GM19324 (cell line): ENCODE measurements at regions not wholly inside any gene's neighbourhood (a gene's known extent, or its start where the extent isn't known, plus 50 kb on each side); places are given as distances from the start of the nearest gene placed in this dataset.

ENCODE experiments used
- ATAC-seq: cut with Tn5 transposase; IDR thresholded peaks from one replicate; pipeline ENCODE4 v1.9.1; 2021; ENCODE audit warnings: mild to moderate bottlenecking, moderate library complexity; ENCODE audit not compliant: unreplicated experiment, low FRiP score

DNA sequence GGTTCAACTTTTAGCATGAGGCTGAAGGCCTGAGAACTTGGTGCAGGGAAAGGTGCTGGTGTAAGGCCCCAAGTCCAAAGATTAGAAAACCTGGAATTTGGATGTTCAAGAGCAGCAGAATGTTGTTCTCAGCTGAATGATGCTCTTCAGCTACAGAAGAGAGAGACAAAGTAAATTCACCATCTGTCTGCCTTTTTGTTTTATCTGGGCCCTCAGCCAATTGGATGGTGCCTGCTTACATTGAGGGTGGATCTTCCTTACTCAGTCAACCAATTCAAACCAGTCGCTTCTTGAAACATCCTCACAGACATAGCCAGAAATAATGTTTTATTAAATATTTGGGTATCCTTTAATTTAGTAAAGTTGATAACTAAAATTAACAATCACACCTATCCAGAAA is 748.2 kb upstream of the ADAMTS5 start:
- ATAC-seq: no peak

DNA sequence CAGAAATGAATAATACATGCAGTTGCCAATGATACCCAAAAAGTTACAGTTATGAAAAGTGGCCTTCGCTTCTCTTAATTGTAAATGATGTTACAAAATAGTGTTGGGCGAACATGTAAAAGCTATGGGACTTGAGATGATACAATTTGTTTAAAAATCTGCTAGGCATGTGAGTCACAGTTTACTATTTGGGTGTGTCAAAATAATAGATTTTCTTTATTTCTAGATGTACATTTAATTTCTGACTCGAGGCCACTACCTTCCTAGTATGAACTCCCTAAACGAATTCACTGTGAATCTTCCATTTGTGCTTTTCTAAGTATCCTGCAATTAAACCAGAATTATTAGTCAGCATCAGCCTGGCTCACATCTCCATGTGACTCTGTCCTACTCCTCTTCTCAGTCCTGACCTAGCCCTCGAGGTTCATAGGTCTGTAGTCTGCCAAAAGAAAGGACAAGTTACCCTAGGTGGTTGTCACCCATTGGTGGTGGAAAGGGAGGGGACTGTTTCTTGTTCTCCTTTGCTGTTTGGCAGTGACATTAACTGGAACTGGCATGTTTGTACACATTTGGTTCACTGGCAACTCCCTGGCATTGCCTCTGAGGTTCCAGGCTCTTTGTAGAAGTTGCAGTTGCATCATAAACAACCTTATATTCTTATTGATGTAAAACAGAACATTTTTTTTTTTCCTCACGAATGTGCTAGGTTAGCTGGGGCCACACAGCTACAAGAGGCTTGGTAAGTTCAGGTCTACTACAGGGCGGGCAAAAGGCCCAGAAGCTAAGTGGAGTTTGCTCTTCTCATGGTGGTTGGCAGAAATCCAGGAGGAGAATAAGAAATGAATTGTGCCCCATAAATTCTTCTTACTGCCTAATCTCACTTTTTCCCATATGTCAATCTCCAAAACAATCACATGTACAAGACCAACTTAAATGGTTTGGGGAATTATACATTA is 746.5 kb upstream of the ADAMTS5 start:
- no peak for ATAC-seq

DNA sequence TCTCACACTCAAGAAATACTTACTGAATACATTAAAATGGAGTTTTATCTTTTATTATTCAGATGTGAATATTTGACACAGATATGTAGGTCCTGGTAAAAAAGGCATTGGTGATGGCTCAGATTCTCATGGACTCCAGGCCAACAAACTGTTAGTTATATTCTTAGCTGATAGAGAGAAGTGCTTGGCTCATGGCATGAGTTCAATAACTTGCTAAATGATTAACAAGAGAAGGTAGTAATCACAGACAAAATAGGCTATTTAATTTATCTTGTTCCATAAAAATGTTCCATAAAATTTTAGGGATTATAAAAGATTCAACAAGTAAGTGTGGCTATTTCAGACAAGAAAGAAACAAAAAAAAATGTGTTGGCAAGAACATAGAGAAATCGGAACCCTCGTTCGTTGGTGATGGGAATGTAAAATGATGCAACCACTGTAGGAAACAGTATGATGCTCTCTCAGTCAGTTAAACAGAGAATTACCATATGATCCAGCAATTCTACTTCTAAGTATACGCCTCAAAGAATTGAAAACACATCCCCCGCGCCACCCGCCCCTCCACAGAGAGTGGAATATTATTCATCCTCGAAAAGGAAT is 737.8 kb upstream of the ADAMTS5 start:
- no peak for ATAC-seq

DNA sequence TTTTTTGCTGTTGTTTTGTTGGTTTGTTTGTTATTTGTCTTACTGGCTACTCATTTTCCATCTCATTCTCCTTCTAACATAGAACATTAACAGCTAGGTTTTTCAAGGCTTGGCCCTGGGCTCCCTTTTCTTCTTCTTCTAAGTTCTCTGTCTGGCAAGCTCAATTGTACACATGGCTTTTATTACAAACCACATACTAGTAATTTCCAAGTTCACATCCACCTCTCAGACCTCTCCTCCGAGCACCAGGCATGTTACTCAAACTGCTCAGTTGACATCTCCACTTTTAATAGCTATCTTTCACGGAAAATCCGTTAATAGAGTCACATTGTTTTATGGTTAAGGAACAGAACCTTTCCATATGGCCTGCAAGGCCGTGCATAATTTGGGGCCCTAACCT is 736.9 kb upstream of the ADAMTS5 start:
- no peak for ATAC-seq

DNA sequence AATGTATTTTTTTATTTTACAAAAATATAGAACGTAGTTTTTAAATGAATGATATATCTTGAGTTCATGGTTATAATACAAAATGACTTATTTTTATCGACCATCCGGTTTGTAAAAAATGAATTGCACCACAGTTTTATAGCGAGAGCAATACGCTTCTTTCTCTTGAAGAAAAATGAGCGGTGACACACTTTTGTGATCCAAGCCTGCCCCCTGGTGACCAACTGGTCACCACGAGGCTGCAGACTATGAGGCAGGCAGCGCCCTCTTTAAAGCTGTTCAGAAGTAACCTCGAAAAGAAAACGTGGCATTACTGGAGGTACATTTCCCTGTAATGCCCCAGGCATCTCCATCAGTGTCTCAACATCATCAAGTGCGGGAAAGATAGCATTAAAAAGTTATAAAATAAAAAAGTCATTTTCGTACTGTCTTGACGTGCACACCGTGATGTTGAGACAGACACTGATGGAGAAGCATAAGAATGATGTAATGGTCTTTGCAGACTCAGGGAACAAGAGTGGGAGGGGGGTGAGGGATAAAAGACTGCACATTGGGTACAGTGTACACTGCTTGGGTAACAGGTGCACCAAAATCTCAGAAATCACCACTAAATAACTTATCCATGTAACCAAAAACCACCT is 734.2 kb upstream of the ADAMTS5 start:
- ATAC-seq: no peak

DNA sequence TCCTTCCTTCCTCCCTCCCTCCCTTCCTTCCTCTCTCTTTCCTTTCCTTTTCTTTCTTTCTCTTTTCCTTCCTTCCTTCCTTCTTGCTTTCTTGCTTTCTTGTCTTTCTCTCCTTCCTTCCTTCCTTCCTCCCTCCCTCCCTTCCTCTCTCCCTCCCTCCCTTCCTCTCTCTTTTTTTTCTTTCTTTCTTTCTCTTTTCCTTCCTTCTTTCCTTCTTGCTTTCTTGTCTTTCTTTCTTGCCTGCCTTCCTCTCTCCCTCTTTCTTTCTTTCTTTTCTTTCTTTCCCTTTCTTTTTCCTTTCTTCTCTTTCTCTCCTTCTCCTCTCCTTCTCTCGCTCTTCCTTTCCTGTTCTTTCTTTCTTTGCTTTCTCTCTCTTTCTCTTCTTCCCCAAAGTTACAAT is 728.4 kb upstream of the ADAMTS5 start:
- no peak for ATAC-seq

DNA sequence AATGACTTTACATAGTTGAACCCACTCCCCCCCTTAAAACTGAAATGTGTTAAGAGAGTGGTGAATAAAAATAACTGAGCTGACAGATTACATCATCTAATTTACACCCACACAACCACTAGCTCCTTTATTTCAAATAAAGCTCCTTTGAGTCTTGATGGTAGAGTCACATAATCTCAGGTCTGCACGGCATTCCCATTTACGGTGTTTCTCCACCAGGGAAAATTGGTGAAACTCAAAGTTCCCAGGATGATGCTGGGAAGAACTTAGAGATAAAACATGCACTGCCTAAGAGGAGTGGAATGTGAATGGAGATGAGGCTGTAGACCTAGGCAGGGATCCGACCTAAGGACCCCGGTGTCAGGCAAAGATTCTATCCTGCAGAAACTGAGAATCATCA is 727.8 kb upstream of the ADAMTS5 start:
- ATAC-seq: no peak

DNA sequence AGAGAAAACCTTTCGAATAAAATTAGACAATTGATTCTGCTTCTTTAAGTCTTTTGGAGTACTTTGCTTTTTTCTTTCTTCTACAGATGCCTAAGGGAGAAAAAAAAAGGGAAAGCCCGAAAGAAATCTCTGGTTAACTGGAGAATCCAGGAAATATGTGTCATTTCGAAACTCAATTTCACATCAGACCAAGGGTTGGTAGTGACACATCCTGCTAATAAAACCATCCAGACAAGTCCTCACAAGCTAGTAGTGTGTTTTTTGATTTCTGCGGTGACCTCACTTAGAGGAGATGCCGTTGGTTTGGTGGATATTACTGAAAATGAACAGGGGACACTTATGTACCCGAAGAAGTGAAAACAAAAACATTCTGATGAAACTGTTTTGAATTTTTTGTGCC is 726.5 kb upstream of the ADAMTS5 start:
- ATAC-seq: no peak

DNA sequence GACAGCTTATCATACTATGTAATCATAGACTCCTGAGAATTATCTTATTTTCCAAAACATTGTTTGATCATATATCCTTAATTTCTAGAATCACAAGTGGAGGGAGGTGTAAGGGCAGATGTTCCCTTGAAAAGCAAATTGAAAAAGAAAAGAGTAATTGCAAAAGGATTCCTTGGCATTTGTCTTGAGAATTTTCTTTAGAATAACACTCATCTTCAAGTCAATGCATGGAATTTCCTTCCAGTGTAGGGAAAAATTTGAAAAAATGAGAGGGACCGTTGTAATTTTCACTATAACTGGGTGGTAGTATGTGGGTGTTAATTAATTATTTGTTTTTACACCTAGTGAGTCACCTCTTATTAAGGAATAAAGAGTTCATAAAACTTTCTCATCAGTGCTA is 724.6 kb upstream of the ADAMTS5 start:
- no peak for ATAC-seq

DNA sequence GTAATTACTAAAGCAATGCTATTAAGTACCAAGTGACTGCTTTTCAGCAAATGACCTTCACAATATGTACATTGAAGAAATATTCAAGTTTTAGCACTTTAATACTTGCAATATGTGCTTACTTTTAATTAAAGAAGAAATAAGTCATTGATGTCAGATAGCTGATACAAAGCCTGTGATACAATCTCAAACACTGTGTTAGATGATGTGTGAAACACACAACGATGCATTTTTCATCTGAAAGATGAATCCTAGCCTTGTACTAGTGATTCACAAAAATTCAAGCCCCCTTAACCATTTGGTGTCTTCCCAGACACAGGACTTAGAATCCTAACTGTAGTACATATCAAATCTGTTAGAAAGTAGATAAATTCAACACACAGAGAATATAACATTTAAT is 724.1 kb upstream of the ADAMTS5 start:
- no peak for ATAC-seq

DNA sequence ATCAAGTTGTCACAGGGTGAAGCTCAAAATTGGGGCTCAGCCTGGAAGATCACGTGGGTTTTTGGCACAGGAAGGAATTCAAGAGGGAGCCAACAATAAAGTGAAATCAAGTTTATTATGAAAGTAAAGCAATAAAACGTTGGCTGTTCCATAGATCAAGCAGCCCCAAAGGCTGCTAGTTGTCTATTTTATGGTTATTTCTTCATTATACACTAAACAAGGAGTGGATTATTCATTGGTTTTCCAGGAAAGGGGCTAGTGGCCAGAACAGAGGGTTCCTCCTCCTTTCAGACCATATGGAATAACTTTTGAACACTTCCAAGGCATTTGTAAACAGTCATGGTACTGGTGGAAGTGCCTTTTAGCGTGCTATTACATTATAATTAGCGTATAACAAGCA is 723.5 kb upstream of the ADAMTS5 start:
- no peak for ATAC-seq

DNA sequence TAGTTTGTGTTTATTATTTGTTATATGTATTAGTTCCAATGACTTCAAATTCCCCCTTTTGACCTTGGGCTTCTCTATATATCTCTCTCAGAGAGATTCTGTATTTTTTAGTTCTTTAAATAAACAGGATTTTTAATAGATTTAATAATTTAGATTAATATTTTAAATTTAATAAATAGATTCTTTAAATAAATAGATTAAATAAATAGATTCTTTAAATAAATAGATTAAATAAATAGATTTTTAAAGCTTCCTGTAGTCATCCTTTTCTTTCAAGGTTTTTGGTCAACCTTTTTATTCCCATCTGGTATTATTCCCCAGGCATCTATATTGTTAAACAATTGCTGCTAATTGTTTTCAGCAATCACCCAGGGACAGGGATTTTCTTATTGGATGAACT is 721.9 kb upstream of the ADAMTS5 start:
- ATAC-seq: no peak

DNA sequence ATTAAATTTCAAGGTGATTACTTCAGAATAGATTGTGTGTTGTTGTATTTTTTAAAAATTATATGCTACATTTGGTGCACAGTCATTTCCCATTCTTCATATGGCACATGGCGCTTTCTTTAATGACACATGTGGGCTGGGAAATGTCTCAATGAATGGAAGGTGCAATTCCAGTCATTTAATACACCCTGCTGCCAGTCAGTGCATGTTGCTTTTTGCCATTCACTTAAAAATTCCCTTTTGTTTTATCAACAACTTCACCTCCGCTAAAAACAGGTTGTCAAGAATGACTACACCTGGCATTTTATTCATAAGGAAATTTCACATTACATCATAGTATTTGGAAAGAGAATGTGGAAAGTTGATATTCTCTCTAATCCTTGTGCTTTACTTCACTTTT is 716.4 kb upstream of the ADAMTS5 start:
- no peak for ATAC-seq

DNA sequence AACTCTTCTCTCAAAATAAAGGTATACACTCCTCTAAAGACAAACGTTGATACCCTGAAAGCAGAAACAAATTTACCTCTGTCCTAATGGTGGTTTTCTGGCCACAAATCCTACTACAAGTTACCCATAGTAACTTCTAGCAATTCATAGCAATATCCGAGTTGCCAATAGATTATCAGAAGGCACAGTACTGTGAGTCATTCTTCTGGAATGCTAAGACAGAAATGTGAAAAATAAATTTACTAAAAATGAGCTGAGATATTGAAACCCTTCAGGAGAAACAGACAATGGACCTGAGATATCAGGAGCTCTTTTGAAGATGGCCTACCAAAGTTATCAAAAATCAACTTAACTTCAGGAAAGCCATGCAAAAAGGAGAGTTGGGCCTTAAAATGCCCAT is 715.0 kb upstream of the ADAMTS5 start:
- no peak for ATAC-seq

DNA sequence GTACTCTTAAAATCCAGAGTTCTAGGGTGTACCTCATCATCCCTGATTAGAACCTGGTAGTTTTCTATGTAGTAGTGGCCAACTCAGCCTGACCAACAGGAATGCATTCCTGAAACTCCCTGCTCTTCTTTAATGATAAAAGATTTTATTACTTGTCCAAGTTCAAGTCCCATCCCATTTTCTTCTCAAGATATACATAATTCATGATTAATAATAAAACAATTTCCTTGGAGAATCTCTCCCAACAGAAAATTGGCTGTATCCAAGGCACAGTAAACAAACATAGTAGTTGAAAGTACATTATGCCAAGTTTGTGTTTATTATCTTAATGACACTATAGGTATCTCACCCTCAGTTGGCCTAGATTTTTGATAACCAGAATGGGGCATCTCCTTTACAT is 714.1 kb upstream of the ADAMTS5 start:
- no peak for ATAC-seq

DNA sequence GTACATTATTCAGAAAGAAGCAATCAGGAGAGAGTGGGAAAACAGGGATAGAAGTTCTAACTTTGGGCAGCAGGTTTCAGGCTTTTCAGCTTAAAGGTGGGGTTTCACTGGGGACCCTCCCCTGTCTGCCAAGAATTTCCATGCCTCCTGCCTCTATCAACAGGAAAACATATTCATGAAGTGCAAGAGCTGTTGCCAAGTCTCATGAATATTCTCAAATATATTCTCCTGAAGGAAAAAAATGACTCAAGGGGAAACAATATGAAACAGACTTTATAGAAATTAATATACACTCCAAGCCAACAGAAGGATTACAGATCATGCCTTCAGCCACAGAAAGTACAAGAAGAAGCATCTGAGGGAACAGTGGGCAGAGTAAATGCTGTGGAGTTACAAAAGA is 713.3 kb upstream of the ADAMTS5 start:
- ATAC-seq: no peak

DNA sequence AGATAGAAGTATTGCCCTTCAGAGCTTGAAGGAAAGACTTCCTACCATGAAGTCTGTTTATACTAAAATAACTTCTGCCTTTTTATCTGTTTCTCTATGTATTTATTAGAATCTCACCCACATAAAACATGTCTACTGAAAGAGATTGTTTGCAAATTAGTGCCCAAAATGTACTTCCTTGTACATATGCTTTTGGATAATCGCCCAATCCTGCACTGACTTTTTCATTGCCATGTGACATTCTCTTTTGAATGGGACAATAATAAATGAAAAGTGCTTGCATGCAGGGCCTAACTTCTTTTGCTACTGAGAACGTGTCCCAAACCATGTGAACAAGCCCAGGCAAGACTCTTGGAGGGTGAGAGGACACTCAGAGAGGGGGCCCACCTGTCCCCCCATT is 711.6 kb upstream of the ADAMTS5 start:
- ATAC-seq: no peak

DNA sequence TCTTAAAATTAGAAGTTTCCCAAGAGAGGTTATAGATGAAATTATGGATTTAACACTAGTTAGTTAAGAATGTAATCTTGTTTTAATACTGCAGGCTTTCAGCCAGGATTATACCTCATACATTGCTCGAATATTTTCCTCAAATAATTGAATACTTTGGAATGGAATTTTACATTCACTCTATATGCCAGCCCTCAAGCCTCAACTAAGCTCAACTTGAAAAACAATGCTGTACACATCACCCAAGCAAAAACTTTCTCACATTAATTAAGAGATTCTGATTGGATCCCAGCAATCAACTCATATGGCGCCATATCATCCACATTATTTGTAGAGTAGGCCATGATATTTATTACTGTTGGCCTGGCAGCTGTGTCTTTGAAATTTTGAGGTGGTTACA is 710.7 kb upstream of the ADAMTS5 start:
- no peak for ATAC-seq

DNA sequence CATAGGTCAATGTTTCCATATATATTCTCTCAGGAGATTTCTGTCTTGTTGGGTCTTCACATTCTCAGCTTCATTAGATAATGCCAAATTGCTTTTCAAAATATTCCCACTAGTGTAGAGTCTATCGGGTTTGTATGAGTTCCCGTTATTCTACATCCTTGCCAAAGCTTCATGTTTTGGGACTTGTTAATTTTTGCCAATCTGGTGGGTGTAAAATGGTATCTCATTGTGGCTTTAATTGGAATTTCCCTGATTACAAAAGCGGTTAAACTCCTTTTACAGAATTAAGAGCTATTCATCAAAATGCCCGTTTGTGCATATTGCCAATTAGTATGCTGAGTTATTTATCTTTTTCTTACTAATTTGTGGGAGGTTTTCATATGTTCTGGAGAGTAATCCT is 708.4 kb upstream of the ADAMTS5 start:
- ATAC-seq: no peak

DNA sequence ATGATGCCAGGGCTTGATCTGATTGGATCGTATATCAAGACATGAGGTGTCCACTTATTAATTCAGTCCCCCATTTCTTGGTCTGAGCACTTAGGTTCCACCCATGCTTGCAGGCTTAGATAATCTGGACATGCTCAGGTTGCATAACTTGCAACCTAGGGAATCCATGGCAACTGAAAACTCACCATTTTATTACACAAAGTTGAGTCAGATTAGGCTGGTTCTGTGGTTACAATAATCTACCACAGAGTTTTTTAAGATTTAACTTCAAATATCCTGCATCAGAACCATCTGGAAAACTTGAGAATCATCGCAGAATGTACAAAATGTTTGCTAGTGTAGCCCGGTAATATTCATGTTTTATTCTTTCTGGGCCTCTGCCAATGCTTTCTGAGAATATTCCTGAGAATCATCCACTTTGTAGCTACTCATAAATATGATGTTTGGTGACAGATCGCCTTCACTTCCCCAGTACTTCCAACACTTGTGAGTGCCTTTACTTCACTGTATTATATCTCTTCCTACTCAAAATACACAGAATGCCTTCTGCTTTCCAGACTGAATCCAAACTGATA is 707.2 kb upstream of the ADAMTS5 start:
- ATAC-seq: no peak

DNA sequence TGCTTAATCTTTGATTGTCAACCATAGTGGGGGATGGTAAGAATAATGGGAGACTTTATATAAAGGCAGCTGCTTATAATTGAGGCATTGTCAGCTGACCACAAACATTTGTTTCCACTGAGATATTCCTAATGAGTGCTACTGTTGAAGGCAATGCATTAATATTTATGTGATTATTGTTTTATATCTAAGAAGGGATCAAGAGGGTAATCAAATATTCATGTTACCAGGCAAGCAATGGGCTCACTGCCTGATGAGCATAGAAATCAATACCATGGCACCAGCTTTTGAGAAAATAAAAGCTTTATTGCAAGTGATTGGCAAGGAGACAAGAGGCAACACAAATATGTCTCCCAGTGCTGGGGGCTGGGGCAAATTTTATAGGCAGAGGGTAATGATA is 706.7 kb upstream of the ADAMTS5 start:
- no peak for ATAC-seq
